Caco-2 (cell line): ENCODE measurements at regions not wholly inside any gene's neighbourhood (a gene's known extent, or its start where the extent isn't known, plus 50 kb on each side); places are given as distances from the start of the nearest gene placed in this dataset.

Experiments used
- BruUV-seq: library from RNA; stranded (reverse); fragments of 400-500 nt; replicated peaks from 2 replicates; lab custom pipeline; 2021; lab: Mats Ljungman, UMichigan
- CTCF ChIA-PET: fragments of 300-600 bp; sonication (Branson Sonifier 250); formaldehyde crosslinking; loops from one replicate; lab custom pipeline; 2022; ENCODE audit warnings: antibody characterized with exemption; lab: Charles Lee
- POLR2A ChIA-PET: fragments of 300-600 bp; sonication (Branson Sonifier 250); formaldehyde crosslinking; loops from one replicate; lab custom pipeline; 2022; ENCODE audit warnings: antibody characterized with exemption; lab: Charles Lee
- DNase-seq, 2 experiments: peaks; one replicate each; pipeline versions ENCODE4 v3.0.0 to v3.0.0-alpha.2; 2020 to 2022
- H3K27me3 ChIP-seq: replicated peaks from 2 replicates; pipeline ENCODE4 v1.6.0; 2011; ENCODE audit warnings: low read length; ENCODE audit not compliant: control insufficient read depth, insufficient read depth
- H3K36me3 ChIP-seq: 2 replicates; pipeline ENCODE4 v1.5.1; 2011; ENCODE audit warnings: low read length; ENCODE audit not compliant: control insufficient read depth, insufficient read depth
- H3K4me1 ChIP-seq: fragments of 250-450 bp; sonication (Bioruptor Pico); 2 replicates; pipeline ENCODE4 v1.5.1; 2020; ENCODE audit warnings: mild to moderate bottlenecking
- H3K4me3 ChIP-seq: 2 replicates; pipeline ENCODE4 v1.5.1; 2011; ENCODE audit warnings: low read depth, mild to moderate bottlenecking, control low read depth, low read length
- H3K9me3 ChIP-seq: fragments of 250-450 bp; sonication (Bioruptor Pico); 2 replicates; pipeline ENCODE4 v1.5.1; 2020; ENCODE audit warnings: mild to moderate bottlenecking, moderate library complexity
- H3K27ac Mint-ChIP-seq: one replicate; pipeline ENCODE4 v1.8.0; 2022; ENCODE audit warnings: mixed read lengths; ENCODE audit not compliant: unreplicated experiment
- H3K27me3 Mint-ChIP-seq: one replicate; pipeline ENCODE4 v1.8.0; 2022; ENCODE audit warnings: mixed read lengths; ENCODE audit not compliant: insufficient read depth, unreplicated experiment
- H3K36me3 Mint-ChIP-seq: one replicate; pipeline ENCODE4 v1.8.0; 2022; ENCODE audit warnings: mild to moderate bottlenecking, mixed read lengths; ENCODE audit not compliant: insufficient read depth, unreplicated experiment
- H3K4me1 Mint-ChIP-seq: one replicate; pipeline ENCODE4 v1.8.0; 2022; ENCODE audit warnings: low read depth, mixed read lengths; ENCODE audit not compliant: unreplicated experiment
- H3K4me3 Mint-ChIP-seq: one replicate; pipeline ENCODE4 v1.8.0; 2022; ENCODE audit warnings: mild to moderate bottlenecking, moderate library complexity, mixed read lengths; ENCODE audit not compliant: unreplicated experiment
- H3K9me3 Mint-ChIP-seq: one replicate; pipeline ENCODE4 v1.8.0; 2022; ENCODE audit warnings: mixed read lengths; ENCODE audit not compliant: unreplicated experiment
- CTCF ChIP-seq, 2 experiments: fragments of 200-600 bp in 1 of 2; IDR thresholded peaks; 1 replicate in 1 of 2; 2 replicates in 1 of 2; pipeline versions ENCODE4 v1.5.1 to v1.8.0; 2011 to 2022; ENCODE audit warnings: antibody characterized with exemption in 1 of 2, control low read depth in 1 of 2, inconsistent platforms in 1 of 2, low read depth in 1 of 2, low read length in 1 of 2, mild to moderate bottlenecking in 1 of 2, moderate library complexity in 1 of 2; ENCODE audit not compliant: insufficient read depth in 1 of 2, severe bottlenecking in 1 of 2, unreplicated experiment in 1 of 2
- intact Hi-C: fragments of 100-400 bp; cut with micrococcal nuclease; formaldehyde crosslinking; loops from one replicate; pipeline ENCODE4 v1.10.0; 2022; ENCODE audit not compliant: unreplicated experiment

DNA sequence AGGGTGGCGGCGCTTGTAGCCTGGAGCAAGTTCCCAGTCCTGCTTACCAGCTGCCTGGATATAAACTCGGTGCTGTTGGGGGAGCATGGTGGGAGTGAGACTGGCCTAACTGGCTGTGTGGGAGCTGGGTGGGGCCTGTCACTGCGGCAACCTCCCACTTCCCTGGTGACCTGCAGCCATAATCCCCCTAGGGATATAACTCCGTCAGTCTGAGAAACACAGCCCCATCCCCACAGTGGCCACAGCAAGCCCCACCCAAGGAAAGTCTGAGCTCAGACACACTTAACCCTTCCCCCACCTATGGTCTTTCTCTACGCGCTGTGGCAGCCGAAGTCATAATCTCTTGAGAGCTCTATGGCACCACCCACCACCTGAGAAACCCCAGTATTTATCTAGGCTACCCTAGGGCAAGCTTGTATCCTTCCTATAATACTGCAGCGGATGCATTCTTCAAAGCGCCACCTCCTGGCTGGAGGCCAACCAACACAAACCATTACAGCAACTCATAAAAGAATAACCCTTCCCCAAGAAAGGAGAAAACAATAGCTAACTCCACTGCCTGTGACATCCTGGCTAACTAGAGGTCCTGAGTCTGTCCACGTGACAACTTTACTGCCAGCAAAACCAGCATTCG, 57.4 kb downstream of the ZNF648 start:
- H3K4me1 ChIP-seq = no peaks in the 10 kb centered on the region
- H3K36me3 ChIP-seq = no peaks in the 10 kb centered on the region
- no peaks in the 10 kb centered on the region for H3K27me3 ChIP-seq
- no peaks in the 10 kb centered on the region for H3K9me3 ChIP-seq
- H3K27ac Mint-ChIP-seq = no peak overlapping the region
- POLR2A ChIA-PET = no interaction called here
- intact Hi-C loops = no loop called here
- peaks cover 19% of the 10 kb centered on the region for H3K9me3 Mint-ChIP-seq
- CTCF ChIA-PET = interaction anchor here (0.6 kb wide), 1 partner anchor 9 kb away, joined by 3 read pairs; no protein-coding TSS in a partner anchor
- peaks cover 5% of the 10 kb centered on the region for H3K4me1 Mint-ChIP-seq
- no peak for TF ChIP-seq CTCF (IDR thresholded peaks at IDR 0.05; ENCODE audit: insufficient read depth in 1 of 2, low read depth in 1 of 2, low read length in 1 of 2, severe bottlenecking in 1 of 2, unreplicated experiment in 1 of 2)
- peaks cover 11% of the 10 kb centered on the region for H3K27me3 Mint-ChIP-seq
- H3K4me3 ChIP-seq = no peak overlapping the region
- H3K36me3 Mint-ChIP-seq = no peaks in the 10 kb centered on the region
- no peak overlapping the region for H3K4me3 Mint-ChIP-seq
- no peak for DNase-seq
- BruUV-seq = no TSS peak

DNA sequence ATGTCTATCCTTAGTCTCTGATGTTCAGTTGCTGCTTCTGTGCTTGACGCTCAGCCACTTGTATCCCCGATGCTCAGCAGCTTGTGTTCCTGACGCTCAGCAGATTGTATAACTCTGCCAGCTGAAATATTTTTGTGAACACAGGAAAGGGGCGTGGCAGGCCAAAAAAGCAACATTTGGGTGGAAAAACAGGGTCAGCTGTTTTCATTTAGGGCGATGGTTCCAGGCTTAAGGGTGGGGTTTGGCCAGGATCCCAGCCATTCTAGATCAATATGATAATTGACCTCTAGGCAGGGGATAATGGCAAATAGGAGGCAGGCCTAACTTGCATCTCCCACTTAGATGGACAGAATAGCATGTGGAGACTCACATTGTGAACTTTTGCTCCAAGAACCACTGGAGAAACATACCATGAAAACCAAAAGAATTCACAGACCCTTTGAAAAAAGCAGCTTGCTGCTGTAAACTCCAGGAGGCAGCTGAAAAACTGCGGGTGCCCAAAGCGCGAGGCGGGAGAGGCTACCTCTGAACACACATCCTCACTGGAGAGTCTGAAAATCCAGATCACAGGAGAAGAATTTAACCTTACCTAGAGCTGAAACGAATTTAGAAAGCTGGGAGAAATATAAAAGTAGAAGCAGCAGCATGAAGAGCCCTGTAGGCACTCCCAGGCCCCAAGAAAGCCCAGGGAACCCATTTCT, 58.3 kb downstream of the ZNF648 start:
- H3K4me3 ChIP-seq = no peak overlapping the region
- Mint-ChIP-seq H3K4me1 (peaks cover 5% of the 10 kb centered on the region), H3K36me3 (no peaks in the 10 kb centered on the region), H3K4me3 (no peak overlapping the region), H3K9me3 (peaks cover 13% of the 10 kb centered on the region), H3K27me3 (peaks cover 12% of the 10 kb centered on the region), H3K27ac (no peak overlapping the region)
- H3K4me1 ChIP-seq = no peaks in the 10 kb centered on the region
- no peaks in the 10 kb centered on the region for H3K27me3 ChIP-seq
- intact Hi-C loops = no loop called here
- H3K9me3 ChIP-seq = no peaks in the 10 kb centered on the region
- ChIA-PET CTCF (interaction anchor here (0.6 kb wide), 1 partner anchor 10 kb away, joined by 3 read pairs; no protein-coding TSS in a partner anchor), POLR2A (no interaction called here)
- no peak for TF ChIP-seq CTCF (IDR thresholded peaks at IDR 0.05; ENCODE audit: insufficient read depth in 1 of 2, low read depth in 1 of 2, low read length in 1 of 2, severe bottlenecking in 1 of 2, unreplicated experiment in 1 of 2)
- no peaks in the 10 kb centered on the region for H3K36me3 ChIP-seq
- DNase-seq = no peak
- BruUV-seq = no TSS peak

- Histone ChIP-seq H3K4me3 (no peak overlapping the region), H3K9me3 (no peaks in the 10 kb centered on the region), H3K27me3 (no peaks in the 10 kb centered on the region), H3K4me1 (no peaks in the 10 kb centered on the region), H3K36me3 (no peaks in the 10 kb centered on the region)
- no TSS peak for BruUV-seq
- H3K36me3 Mint-ChIP-seq = no peaks in the 10 kb centered on the region
- peaks cover 7% of the 10 kb centered on the region for H3K9me3 Mint-ChIP-seq
- H3K4me3 Mint-ChIP-seq = no peak overlapping the region
- peaks cover 13% of the 10 kb centered on the region for H3K27me3 Mint-ChIP-seq
- no peak for TF ChIP-seq CTCF (IDR thresholded peaks at IDR 0.05; ENCODE audit: insufficient read depth in 1 of 2, low read depth in 1 of 2, low read length in 1 of 2, severe bottlenecking in 1 of 2, unreplicated experiment in 1 of 2)
- H3K4me1 Mint-ChIP-seq = peaks cover 5% of the 10 kb centered on the region
- ChIA-PET POLR2A (no interaction called here), CTCF (no interaction called here)
- H3K27ac Mint-ChIP-seq = no peak overlapping the region
- intact Hi-C loops = no loop called here
- DNase-seq = no peak
Measured at GRCh38 chr1:182002570-182002969, 58.9 kb downstream of the ZNF648 start.
